Hepatocyte (in vitro differentiated cells): ENCODE measurements at regions not wholly inside any gene's neighbourhood (a gene's known extent, or its start where the extent isn't known, plus 50 kb on each side); places are given as distances from the start of the nearest gene placed in this dataset.

Experiments used
- DNase-seq: peaks from one replicate; pipeline ENCODE4 v3.0.0-alpha.2; 2016; ENCODE audit warnings: low spot score
- H2AFZ ChIP-seq: fragments of 200-600 bp; sonication (generic); 2 replicates; pipeline ENCODE4 v1.6.0; 2016; ENCODE audit warnings: antibody characterized with exemption, mild to moderate bottlenecking
- H3K27ac ChIP-seq: fragments of 200-600 bp; sonication (generic); 2 replicates; pipeline ENCODE4 v1.5.1; 2016; ENCODE audit warnings: mild to moderate bottlenecking
- H3K27me3 ChIP-seq: fragments of 200-600 bp; sonication (generic); 2 replicates; pipeline ENCODE4 v1.6.1; 2016
- H3K36me3 ChIP-seq: fragments of 200-600 bp; sonication (generic); replicated peaks from 2 replicates; pipeline ENCODE4 v1.5.1; 2016; ENCODE audit warnings: low read depth; ENCODE audit not compliant: insufficient read depth
- H3K4me1 ChIP-seq: fragments of 200-600 bp; sonication (generic); 2 replicates; pipeline ENCODE4 v1.5.1; 2016; ENCODE audit warnings: mild to moderate bottlenecking, moderate library complexity; ENCODE audit not compliant: insufficient read depth
- H3K4me2 ChIP-seq: fragments of 200-600 bp; sonication (generic); 2 replicates; pipeline ENCODE4 v1.6.0; 2016
- H3K4me3 ChIP-seq: fragments of 200-600 bp; sonication (generic); 2 replicates; pipeline ENCODE4 v1.5.1; 2016; ENCODE audit warnings: mild to moderate bottlenecking
- H3K79me2 ChIP-seq: fragments of 200-600 bp; sonication (generic); 2 replicates; pipeline ENCODE4 v1.6.0; 2017; ENCODE audit warnings: mild to moderate bottlenecking
- H3K9me2 ChIP-seq: fragments of 200-600 bp; sonication (generic); replicated peaks from 2 replicates; pipeline ENCODE4 v1.6.0; 2017; ENCODE audit warnings: mild to moderate bottlenecking; ENCODE audit not compliant: insufficient read depth
- H3K9me3 ChIP-seq: fragments of 200-600 bp; sonication (generic); 2 replicates; pipeline ENCODE4 v1.5.1; 2016; ENCODE audit warnings: low read depth, mild to moderate bottlenecking
- H4K20me1 ChIP-seq: fragments of 200-600 bp; sonication (generic); 2 replicates; pipeline ENCODE4 v1.6.0; 2016; ENCODE audit warnings: mild to moderate bottlenecking; ENCODE audit not compliant: insufficient read depth, poor library complexity, severe bottlenecking
- CTCF ChIP-seq: fragments of 200-600 bp; sonication (generic); IDR thresholded peaks from 2 replicates; pipeline ENCODE4 v1.5.1; 2016; ENCODE audit warnings: antibody characterized with exemption, mild to moderate bottlenecking; ENCODE audit not compliant: poor library complexity
- EZH2 ChIP-seq: fragments of 200-600 bp; sonication (generic); IDR thresholded peaks from 2 replicates; pipeline ENCODE4 v1.6.1; 2016; ENCODE audit warnings: antibody characterized with exemption, mild to moderate bottlenecking, borderline replicate concordance
- EZH2phosphoT487 ChIP-seq: fragments of 200-600 bp; sonication (generic); IDR thresholded peaks from one replicate; pipeline ENCODE4 v1.6.1; 2018; ENCODE audit warnings: antibody characterized with exemption, mild to moderate bottlenecking, low read depth, moderate library complexity; ENCODE audit not compliant: unreplicated experiment, severe bottlenecking
- WGBS: methylation state at CpG from one replicate; pipeline ENCODE4 v1.1.6; 2016; ENCODE audit warnings: low lambda C conversion rate; ENCODE audit errors: missing lambda C conversion rate; 5-methylcytosine and 5-hydroxymethylcytosine counted together

GRCh38 chr17:11097121-11097520 lies 143.9 kb upstream of the SHISA6 start:
- WGBS = 81% methylated on average over 3 of the region's 3 CpGs
- H3K79me2 ChIP-seq = no peaks in the 10 kb centered on the region
- no peak overlapping the region for H3K4me2 ChIP-seq
- no peaks in the 10 kb centered on the region for H3K27me3 ChIP-seq
- no peak overlapping the region for H3K4me3 ChIP-seq
- no peaks in the 10 kb centered on the region for H3K4me1 ChIP-seq
- no peaks in the 10 kb centered on the region for H3K9me2 ChIP-seq
- no peaks in the 10 kb centered on the region for H3K9me3 ChIP-seq
- H2AFZ ChIP-seq = no peak overlapping the region
- H4K20me1 ChIP-seq = no peaks in the 10 kb centered on the region
- H3K27ac ChIP-seq = no peak overlapping the region
- DNase-seq = no peak
- TF ChIP-seq EZH2phosphoT487 (no peak), CTCF (no peak), EZH2 (no peak)
- no peaks in the 10 kb centered on the region for H3K36me3 ChIP-seq

- no peak overlapping the region for H3K4me2 ChIP-seq
- H3K4me1 ChIP-seq = no peaks in the 10 kb centered on the region
- no peaks in the 10 kb centered on the region for H3K9me3 ChIP-seq
- no peaks in the 10 kb centered on the region for H3K79me2 ChIP-seq
- H3K4me3 ChIP-seq = no peak overlapping the region
- WGBS = 95% methylated on average over 14 of the region's 14 CpGs
- no peak for DNase-seq
- H3K27me3 ChIP-seq = no peaks in the 10 kb centered on the region
- no peaks in the 10 kb centered on the region for H4K20me1 ChIP-seq
- no peaks in the 10 kb centered on the region for H3K9me2 ChIP-seq
- H2AFZ ChIP-seq = no peak overlapping the region
- no peaks in the 10 kb centered on the region for H3K36me3 ChIP-seq
- H3K27ac ChIP-seq = no peak overlapping the region
- TF ChIP-seq EZH2phosphoT487 = no peak
- no peak for TF ChIP-seq EZH2
- TF ChIP-seq CTCF = no peak
Observed at GRCh38 chr17:11094331-11094730, 146.7 kb upstream of the SHISA6 start.

- TF ChIP-seq EZH2 (no peak), EZH2phosphoT487 (no peak), CTCF (no peak)
- no peak overlapping the region for H2AFZ ChIP-seq
- H3K4me1 ChIP-seq = peaks cover 10% of the 10 kb centered on the region
- no peaks in the 10 kb centered on the region for H3K36me3 ChIP-seq
- no peaks in the 10 kb centered on the region for H4K20me1 ChIP-seq
- no peaks in the 10 kb centered on the region for H3K9me3 ChIP-seq
- H3K79me2 ChIP-seq = no peaks in the 10 kb centered on the region
- no peak overlapping the region for H3K27ac ChIP-seq
- H3K27me3 ChIP-seq = no peaks in the 10 kb centered on the region
- H3K9me2 ChIP-seq = no peaks in the 10 kb centered on the region
- WGBS = 92% methylated on average over 8 of the region's 8 CpGs
- no peak for DNase-seq
- H3K4me2 ChIP-seq = no peak overlapping the region
- no peak overlapping the region for H3K4me3 ChIP-seq
Observed at GRCh38 chr17:11086646-11087340, 154.2 kb upstream of the SHISA6 start.

GRCh38 chr17:11082559-11082958 lies 158.5 kb upstream of the SHISA6 start:
- Histone ChIP-seq H3K9me2 (no peaks in the 10 kb centered on the region), H3K9me3 (no peaks in the 10 kb centered on the region), H3K79me2 (no peaks in the 10 kb centered on the region), H3K27me3 (no peaks in the 10 kb centered on the region), H3K4me3 (no peak overlapping the region), H2AFZ (no peak overlapping the region), H4K20me1 (no peaks in the 10 kb centered on the region), H3K4me2 (no peak overlapping the region), H3K4me1 (peaks cover 10% of the 10 kb centered on the region), H3K27ac (no peak overlapping the region), H3K36me3 (no peaks in the 10 kb centered on the region)
- TF ChIP-seq EZH2 (no peak), EZH2phosphoT487 (no peak), CTCF (no peak)
- no peak for DNase-seq
